Putamen (tissue), 1 donor: ENCODE measurements at regions not wholly inside any gene's neighbourhood (a gene's known extent, or its start where the extent isn't known, plus 50 kb on each side); places are given as distances from the start of the nearest gene placed in this dataset.

Experiments used
- DNase-seq: peaks from one replicate; pipeline ENCODE4 v3.0.0-alpha.2; 2016; ENCODE audit warnings: low spot score

DNA sequence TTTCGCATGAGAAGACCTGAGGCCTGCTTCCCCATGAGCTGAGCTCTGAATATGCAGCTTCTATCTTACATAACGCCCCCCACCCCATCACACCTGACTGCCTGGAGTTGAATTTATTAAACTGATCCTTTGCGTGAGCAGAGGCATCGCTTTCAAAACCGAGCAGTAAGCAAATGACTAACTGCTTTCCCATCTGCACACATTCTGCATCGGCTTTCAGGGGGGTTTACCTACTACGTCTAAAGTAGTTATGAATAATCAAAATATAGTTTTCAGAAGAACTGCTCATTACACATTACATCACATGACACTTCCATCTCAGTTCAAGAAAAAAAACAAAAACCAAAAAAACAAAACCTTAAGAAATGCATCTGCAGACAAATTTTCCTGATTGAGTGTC lies 54.7 kb upstream of the EGR2 start:
- DNase-seq = no peak

DNA sequence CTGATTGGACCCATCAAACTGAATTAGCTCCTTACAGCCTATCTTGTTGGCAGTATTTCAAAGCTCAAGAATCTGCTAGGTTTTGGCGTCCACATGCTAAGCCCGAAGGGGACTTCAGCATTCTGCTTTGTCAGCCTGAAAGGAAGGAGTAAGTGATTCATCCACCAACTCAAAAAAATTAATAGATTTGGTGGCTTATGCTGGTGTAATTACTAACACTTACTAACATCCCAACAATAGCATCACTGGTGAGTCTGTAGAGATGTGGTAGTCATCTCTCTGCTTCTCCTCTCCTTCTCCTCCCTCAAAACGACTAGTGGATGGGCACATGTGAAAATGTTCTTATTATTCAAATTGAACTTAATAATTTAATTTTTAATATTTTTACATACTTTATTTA lies 53.8 kb upstream of the EGR2 start:
- no peak for DNase-seq

DNA sequence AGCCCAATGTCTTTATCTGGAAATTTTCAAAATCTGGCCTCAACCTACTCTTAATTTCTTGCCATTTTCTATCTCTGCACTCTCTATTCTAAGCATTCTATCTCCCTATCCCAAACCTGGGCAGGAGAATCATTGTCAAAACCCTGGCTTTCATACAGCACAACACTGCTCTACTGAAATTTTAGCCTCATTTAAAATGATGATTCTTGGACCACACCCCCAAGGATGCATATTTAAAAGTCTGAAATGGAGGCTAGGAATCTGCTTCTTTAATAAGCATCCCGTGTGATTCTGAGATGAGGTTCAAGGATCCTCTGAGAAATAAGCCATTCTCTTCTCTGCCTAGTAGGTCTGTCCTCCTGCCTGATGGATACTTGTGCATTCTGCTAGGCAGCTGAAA lies 50.8 kb upstream of the EGR2 start:
- no peak for DNase-seq

DNA sequence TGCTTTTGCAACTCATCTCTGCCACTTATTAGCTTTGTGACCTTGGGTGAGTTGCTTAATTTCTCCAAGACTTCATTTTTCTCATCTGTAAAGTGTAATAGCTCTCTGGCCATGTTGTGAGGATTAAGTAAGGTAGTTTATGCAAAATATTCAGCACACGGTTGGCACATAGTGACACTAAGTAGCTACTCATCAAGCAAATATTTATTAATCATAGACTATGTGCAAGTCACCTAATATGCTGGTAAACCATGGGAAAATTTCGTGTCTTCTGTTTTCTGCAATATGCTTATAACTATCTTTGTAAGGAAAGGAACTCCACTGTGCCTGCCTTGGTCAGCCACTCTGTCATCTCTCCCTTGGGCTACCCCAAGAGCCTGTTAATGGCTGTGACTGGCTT lies 50.3 kb upstream of the EGR2 start:
- no peak for DNase-seq
